H1 (cell line): ENCODE measurements at regions not wholly inside any gene's neighbourhood (a gene's known extent, or its start where the extent isn't known, plus 50 kb on each side); places are given as distances from the start of the nearest gene placed in this dataset.

Experiments used
- BRCA1 ChIP-seq: IDR thresholded peaks from 2 replicates; pipeline ENCODE4 v1.6.1; 2012; ENCODE audit warnings: low read depth, low read length, improper control_type of control experiment
- CEBPB ChIP-seq: IDR thresholded peaks from 2 replicates; pipeline ENCODE4 v1.6.1; 2012; ENCODE audit warnings: low read depth, low read length
- KDM4A ChIP-seq: IDR thresholded peaks from one replicate; pipeline ENCODE4 v1.7.1; 2012; ENCODE audit warnings: low read depth, mild to moderate bottlenecking, moderate library complexity, low read length, inconsistent platforms; ENCODE audit not compliant: severe bottlenecking
- SP2 ChIP-seq: IDR thresholded peaks from 2 replicates; pipeline ENCODE4 v1.6.1; 2012; ENCODE audit warnings: mild to moderate bottlenecking, low read length, inconsistent platforms

- TF ChIP-seq CEBPB (no peak), KDM4A (no peak), BRCA1 (no peak), SP2 (no peak)
- TF ChIP-seq, all 59 proteins: peak for 0
These were observed 106.3 kb upstream of the SULT1C3 start (continued) for GRCh38 chr2:108133457-108133856.
